NCI-H2227 treated with DMSO at 0.1 percent for 48 hours (cell line): ENCODE measurements at regions not wholly inside any gene's neighbourhood (a gene's known extent, or its start where the extent isn't known, plus 50 kb on each side); places are given as distances from the start of the nearest gene placed in this dataset.

Source experiments
- DNase-seq: peaks from one replicate; lab custom pipeline; 2025; lab: John Stamatoyannopoulos, UW

DNA sequence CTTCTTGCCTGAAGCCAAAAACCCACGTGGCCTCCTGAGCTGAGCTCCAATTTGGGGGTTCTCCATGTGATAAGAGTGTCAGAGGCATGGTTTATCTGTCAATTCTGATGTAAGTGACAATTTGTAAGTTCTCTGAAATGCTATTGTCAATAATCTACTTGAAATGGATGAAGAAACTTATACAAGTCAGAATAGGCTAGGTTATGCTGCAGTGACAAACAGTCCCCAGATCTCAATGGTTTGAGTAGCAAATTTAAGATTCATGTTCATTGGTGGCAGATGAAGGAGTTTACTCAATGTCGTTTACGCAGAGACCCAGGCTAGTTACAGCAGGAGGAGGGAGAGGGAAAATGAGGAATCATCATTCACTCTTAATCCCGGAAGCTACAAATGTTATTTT, 352.4 kb downstream of the KIF16B start:
- DNase-seq = no peak

DNA sequence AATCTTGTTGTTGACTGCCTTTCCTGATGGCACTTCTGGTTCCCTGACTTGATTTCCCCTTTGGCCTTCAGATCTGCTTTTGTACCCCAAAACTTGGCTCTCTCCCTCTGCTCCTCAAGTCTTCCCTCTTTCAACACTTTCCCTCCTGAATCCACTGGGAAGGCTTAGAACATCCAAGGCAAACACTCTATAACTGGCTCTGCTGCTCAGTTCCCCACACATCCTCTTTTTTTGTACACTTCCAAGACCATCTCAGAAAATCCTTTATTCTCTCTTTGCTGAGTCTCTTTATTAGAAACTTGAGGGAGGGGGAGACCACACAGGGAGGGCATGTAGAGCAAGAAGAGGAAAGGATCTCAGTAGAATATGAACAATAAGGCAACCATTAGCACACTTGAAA, 354.1 kb downstream of the KIF16B start:
- DNase-seq = no peak

DNA sequence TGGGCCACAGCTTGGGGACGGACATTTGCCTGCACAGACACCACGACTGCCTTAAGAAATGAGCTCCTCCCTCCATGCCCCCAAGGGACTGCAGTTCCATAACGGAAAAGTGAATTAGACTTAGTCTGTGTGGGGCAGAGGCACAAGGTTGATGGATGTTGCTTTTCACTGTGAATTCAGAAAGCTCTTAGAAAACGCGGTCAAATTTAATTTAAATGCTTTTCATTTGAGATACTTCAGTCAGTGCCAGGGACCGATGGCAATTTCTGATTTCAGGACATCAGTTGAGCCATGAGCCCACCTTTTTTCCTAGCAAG, 356.4 kb downstream of the KIF16B start:
- no peak for DNase-seq

DNA sequence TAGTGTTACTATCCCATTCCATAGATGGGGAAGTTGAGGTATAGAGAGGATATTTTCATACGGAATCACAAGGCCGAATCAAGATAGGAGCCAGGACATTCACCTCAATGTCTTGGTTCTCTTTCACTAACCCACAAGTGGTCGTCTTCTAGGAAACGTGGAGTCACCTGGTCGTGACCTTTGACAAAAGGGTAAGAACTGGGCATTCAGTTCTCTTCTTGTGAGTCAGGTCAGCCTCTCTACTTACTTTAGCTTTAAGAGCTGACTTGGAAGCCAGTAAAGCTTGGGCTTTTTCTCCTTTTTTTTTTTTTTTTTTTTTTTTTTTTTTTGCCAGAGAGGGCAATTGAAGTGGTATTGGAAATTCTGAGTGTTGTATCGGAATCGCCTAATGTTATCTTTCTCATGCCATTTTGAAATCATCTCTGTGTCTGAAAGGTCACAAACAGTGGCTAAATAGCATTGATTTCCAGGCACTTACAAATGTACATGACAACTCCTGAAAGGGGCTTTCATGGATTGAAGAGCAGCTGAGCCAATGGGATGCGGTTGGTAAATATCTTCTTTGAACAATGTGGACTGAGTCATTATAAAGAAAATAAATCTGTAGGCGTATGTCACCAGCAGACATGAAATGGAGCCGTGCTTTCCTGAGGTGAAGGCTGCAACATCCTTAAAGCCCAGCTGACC, 356.9 kb downstream of the KIF16B start:
- DNase-seq = no peak

DNA sequence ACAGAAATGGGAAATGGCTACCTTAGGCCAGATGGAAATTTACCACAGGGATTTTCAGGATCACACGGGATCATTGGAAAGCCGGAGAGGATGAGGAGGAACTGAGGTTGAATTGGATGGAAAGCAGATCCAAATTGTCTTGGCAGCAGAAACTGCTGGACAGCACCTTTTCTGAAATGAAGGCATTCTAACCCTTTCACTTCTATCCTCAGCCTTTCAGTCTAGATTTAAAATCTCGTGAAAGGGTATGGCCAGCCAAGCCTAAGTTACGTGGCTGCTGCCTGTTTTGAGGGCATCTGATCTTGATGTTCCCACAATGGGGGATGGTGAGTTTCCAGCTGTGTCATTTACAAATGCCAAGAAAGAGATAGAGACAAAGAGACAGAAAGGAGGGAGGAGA, 358.2 kb downstream of the KIF16B start:
- DNase-seq = no peak

GRCh38 chr20:16212790-16213189, 360.5 kb downstream of the KIF16B start:
- DNase-seq = no peak

DNA sequence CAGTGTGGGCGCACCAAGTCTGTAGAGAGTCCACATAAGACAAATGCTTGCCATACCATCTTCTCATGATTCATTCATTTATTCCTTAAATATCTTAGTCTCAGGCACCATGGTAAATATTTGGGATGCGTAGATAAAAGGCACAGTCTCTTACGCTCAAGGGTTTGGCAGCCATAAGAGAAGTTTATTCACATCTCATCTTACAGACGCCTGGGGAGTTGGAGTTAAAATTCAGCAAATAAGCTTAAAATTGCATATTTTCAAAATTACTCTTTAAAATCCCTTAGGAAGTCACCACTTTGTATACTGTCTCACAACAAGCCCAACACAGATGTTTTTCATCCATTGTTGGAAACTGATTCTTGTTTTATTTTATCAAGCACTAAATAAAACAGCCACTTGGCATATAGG, 363.3 kb downstream of the KIF16B start:
- no peak for DNase-seq

- DNase-seq = no peak
These were observed 363.9 kb downstream of the KIF16B start for GRCh38 chr20:16209357-16209756.

DNA sequence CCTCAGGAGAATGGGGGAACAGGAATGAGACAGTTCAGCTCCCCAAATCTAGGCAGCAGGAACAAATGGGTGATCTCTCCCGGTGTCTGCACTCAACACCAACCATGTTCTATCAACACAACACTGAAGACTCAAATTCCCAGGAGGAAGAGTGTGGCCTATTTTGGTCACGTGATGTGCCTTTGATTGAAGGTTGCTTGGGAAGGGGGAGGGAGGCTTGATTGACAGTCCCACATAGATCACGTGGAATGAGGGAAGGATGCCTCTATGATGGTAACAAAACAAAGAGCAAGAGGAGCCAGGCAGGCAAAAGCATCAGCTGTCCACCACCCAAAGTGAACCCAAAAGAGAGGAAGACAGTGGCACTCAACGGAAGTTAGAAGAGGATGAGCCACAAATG, 364.8 kb downstream of the KIF16B start:
- no peak for DNase-seq

DNA sequence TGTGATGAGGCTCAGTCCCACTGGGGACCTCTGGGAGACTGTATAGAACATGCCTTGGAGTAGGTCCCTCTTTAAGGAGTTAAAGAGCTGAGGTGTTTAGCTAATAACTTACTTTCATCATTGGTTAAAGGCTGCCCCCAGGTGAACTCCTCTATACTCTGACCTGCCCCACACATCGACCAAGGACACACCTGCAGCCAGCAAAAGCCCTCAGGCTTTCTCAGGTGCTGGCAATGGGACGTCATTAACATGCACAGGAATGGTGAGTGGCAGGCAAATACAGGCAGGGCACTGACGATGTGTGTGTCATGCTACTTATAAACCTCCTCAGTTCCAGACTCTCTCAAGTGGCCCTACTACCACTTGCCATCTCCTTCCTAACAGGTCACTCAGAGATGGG, 366.4 kb downstream of the KIF16B start:
- no peak for DNase-seq

- no peak for DNase-seq
These were observed 367.7 kb downstream of the KIF16B start for GRCh38 chr20:16205507-16205906.

DNA sequence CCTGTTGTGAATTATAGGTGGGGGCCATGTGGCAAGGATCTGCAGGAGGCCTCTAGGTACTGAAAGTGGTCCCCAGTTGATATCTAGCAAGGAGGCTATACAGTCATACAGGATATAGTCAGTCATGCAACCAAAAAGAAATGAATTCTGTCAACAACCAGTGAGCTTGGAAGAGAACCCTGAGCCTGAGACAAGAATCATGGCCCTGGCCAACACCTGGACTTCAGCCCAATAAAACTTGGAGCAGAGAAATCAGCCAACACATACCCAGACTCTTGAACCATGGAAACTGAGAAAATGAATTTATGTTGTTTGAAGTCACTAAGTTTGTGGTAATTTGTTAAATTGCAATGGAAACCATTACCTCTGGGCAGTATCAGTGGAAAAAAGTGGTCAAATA, 370.2 kb downstream of the KIF16B start:
- no peak for DNase-seq

GRCh38 chr20:16201191-16201590, 372.1 kb downstream of the KIF16B start:
- no peak for DNase-seq

DNA sequence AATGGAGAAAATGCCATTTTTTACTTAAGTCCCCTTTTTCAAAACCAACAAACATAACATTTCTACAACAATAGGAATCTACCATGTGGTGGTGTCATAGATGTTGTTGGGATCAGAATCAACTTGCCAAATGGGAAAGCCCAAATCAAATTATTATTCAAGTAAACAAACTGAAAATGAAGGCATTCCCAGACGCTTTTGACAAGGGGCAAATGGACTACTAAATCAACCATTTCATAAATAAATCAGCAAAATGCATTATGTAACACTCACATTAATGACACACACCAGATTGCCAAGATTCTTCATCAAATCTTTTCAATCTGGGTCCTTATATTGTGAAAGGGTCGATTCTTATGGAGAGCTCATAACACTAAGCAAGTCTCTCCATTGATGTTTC, 375.6 kb downstream of the KIF16B start:
- no peak for DNase-seq

DNA sequence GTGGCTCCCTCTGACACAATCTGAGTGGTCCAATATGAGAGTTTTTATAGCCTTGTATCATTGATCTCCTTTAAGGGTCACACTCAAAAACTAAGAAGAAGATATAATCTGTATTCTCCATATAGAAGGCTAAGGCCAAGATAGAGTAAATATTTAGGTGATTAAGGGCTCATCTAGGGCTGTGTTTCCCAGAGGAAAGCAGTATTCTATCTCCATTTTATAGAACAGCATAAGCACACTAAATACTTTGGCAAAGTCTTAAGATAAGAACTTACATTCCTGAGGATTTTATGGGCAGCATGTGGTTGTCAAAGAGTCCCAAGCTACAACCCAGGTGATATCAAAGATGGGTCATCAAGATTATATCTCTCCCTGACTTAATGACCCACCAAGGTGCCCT, 377.6 kb downstream of the KIF16B start:
- no peak for DNase-seq

GRCh38 chr20:16194617-16195360, 378.5 kb downstream of the KIF16B start:
- DNase-seq = no peak

GRCh38 chr20:16191496-16191895, 381.8 kb downstream of the KIF16B start:
- no peak for DNase-seq

- no peak for DNase-seq
These were observed 383.9 kb downstream of the KIF16B start for GRCh38 chr20:16189371-16189770.

DNA sequence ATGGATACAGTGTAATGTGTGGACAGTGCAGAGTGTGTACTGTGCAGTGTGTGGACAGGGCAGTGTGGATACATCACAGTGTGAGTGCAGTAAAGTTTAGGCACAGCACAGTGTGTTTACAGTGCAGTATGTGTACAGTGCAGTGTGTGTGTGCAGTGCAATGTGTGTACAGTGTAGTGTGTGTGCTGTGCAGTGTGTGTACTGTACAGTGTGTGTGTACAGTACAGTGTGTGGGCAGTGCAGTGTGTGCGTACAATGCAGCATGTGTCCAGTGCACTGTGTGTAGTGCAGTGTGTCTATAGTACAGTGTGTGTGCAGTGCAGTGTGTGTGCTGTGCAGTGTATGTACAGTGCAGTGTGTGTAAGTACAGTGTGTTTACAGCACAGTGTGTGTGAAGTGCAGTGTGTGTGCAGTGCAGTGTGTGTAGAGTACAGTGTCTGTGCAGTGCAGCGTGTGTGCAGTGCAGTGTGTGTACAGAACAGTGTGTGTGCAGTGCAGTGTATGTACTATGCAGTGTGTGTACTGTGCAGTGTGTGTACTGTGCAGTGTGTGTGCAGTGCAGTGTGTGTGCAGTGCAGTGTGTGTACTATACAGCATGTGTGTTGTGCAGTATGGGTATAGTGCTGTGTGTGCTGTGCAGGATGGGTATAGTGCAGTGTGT, 385.2 kb downstream of the KIF16B start:
- DNase-seq = no peak

DNA sequence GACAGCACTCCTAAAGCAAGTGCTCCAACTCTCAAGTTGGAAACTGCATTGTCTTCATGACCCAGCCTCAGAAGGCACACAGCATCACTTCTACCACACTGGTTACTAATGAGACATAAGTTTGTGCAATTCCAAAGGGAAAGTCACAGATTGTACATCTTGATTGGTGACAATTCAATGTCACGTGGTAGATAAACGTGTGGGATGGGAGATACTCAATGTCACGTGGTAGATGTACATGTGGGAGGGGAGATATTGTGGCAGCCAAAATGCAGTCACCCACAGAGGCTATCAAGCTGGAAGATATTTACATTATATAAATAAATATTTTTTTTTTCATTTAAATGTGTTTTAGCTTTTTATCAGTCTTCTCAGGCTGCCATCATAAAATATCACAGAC, 393.3 kb downstream of the KIF16B start:
- no peak for DNase-seq

GRCh38 chr20:16179371-16179770, 393.9 kb downstream of the KIF16B start:
- DNase-seq = no peak

GRCh38 chr20:16178546-16179135, 394.6 kb downstream of the KIF16B start:
- DNase-seq = no peak

DNA sequence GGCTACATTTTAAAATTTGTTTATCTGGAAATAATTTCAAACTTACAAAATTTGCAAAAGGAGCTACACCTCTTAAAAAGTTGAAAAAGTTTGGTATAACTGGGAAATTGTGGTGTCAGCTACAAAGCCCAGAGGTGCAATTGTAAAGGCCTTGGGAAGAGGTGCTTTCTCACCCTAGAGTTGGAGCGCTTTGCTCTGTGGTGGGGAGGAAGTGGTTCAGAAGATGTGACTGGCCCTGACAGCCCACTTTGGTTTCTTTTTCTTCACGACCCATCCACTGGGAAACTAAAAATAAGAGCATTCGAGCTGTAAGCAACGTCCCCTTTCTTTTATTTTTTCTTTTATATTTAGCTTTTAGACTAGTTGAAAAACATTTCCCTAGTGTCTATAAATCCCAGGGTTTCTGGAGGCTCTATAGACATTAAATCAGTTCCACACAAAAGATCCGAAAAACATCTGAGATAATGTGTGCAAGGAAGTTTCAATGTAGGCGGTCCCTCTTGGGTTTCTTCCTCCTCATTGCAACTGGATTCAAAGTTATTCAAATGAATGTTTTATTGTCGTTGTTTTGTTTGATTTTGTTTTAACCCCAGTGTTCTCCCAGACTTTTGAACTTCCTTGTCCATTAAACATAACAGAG, 397.8 kb downstream of the KIF16B start:
- DNase-seq = no peak
